Activated naive CD4-positive, alpha-beta T cell treated with anti-CD3 and anti-CD28 coated beads, Interleukin-2, amount 50 U/mL, for 72 hours (primary cell): ENCODE measurements at regions not wholly inside any gene's neighbourhood (a gene's known extent, or its start where the extent isn't known, plus 50 kb on each side); places are given as distances from the start of the nearest gene placed in this dataset.

ENCODE experiments used
- ATAC-seq, 2 donors: fragments of 150-1000 bp; cut with Tn5 transposase; 2 replicates each; pipeline ENCODE4 v1.10.0; 2021; ENCODE audit warnings: mild to moderate bottlenecking in 2 of 2, moderate library complexity in 2 of 2
- DNase-seq, 2 donors: peaks; one replicate each; pipeline ENCODE4 v3.0.0; 2021 to 2022; ENCODE audit warnings: low spot score in 2 of 2
- H3K27ac Mint-ChIP-seq, 2 donors: one replicate each; pipeline ENCODE4 v1.8.0; 2022; ENCODE audit warnings: mild to moderate bottlenecking in 2 of 2, mixed read lengths in 2 of 2
- H3K36me3 Mint-ChIP-seq, 2 donors: one replicate each; pipeline ENCODE4 v1.8.0; 2022; ENCODE audit warnings: mixed read lengths in 2 of 2
- H3K9me3 Mint-ChIP-seq, 2 donors: one replicate each; pipeline ENCODE4 v1.8.0; 2022; ENCODE audit warnings: mixed read lengths in 2 of 2

DNA sequence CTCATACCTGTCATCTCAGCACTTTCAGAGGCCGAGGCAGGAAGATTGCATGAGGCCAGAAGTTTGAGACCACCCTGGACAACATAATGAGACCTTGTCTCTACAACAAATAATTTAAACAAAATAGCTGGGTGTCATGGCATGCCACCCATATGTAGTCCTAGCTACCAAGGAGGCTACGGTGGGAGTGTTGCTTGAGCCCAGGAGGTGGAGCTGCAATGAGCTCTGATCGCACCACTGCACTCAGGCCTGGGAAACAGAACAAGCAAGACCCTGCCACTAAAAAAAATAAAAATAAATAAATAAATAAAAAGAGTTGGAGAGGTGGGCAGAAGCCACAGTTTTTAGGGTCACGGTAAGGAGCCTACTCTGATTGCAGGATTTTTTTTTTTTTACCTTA lies 136.0 kb downstream of the TANC2 start:
- H3K36me3 Mint-ChIP-seq, result peaks cover 0 to 6% of the 10 kb centered on the region in 2 donors
- H3K27ac Mint-ChIP-seq, result no peak overlapping the region
- DNase-seq (no peak), ATAC-seq (no peak)
- H3K9me3 Mint-ChIP-seq, result no peaks in the 10 kb centered on the region

DNA sequence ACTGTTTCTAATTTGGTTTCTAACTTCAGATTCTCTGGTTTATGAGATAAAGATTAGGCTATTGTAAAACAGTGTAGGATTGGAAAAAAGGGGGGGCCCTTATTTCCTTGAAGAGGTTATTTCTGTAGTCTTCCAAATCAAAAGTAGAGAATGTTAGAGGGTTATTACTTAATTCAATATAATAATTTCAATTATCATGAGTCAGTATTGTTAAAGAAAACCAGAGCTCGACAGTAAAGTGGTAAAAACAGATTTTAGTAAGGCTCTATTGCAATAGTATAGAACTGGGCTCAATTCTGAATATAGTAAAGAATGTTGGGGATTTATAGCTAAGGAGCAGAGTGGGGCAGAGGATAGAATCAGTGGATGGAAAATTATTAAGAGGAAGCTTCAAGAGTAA lies 140.0 kb downstream of the TANC2 start:
- peaks cover 0 to 6% of the 10 kb centered on the region in 2 donors for H3K36me3 Mint-ChIP-seq
- no peak for ATAC-seq

DNA sequence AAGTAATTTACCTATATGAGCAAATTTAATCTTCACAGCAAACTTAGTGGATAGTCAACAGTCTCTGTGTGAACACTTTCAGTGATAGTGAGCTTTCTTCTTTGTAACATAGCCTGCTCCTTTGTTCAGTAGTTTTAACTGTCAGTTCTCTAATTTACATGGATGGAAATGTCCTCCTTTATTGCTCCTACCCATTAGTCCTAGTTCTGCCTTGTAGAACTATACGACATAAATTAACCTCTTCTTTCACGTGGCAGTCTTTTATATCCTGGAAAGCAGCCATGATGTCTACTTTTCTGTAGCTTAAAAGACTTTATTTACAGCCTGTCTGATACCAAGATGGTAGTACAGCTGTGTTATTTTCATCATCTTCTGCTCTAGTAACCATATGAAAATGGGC lies 143.6 kb downstream of the TANC2 start:
- no peak overlapping the region for H3K27ac Mint-ChIP-seq
- ATAC-seq (no peak), DNase-seq (no peak)
- H3K36me3 Mint-ChIP-seq, result no peaks in the 10 kb centered on the region
- H3K9me3 Mint-ChIP-seq, result no peaks in the 10 kb centered on the region

More for the DNA sequence above, 140.0 kb downstream of the TANC2 start:
- DNase-seq, result no peak
- Mint-ChIP-seq H3K27ac (no peak overlapping the region), H3K9me3 (no peaks in the 10 kb centered on the region)

DNA sequence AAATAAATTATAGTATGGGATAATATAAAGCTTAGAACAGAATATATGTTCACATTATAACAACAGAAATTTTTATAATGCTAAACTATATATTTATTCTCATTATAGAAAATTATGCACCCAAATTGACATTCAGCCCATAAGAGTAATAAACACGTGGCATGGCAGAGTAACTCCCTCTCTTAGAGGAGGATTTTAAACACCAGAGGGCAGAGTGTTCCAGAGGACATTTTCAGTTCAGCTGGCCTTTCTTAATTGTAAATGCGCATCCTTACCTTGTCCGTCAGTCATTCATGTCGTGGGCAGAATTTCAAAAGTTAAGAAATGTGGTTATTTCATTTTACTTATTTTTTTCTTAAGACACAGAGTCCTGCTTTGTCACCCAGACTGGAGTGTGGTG lies 147.1 kb downstream of the TANC2 start:
- Mint-ChIP-seq H3K27ac (no peak overlapping the region), H3K36me3 (no peaks in the 10 kb centered on the region), H3K9me3 (no peaks in the 10 kb centered on the region)
- DNase-seq, result no peak
- no peak for ATAC-seq

DNA sequence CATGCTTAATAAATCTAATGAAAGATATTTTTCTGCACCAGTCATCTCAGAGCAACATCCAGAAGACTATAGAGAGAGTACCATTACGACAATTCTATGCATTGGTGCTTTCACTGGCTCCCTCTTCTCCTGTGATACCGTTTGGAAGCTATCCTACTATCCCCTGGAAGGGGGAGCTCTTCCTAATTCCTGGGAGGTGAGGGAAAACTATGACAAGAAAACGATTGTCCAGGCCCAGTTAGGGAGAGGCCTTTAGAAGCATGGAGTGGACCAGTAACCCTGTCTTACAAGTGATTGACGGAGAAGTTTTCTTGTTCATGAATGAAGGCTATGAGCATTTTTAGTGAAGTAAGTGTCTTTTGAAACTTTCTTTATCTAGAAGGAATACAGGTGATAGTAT lies 150.2 kb downstream of the TANC2 start:
- DNase-seq (no peak), ATAC-seq (no peak)
- Mint-ChIP-seq H3K9me3 (no peaks in the 10 kb centered on the region), H3K36me3 (no peaks in the 10 kb centered on the region), H3K27ac (no peak overlapping the region)

DNA sequence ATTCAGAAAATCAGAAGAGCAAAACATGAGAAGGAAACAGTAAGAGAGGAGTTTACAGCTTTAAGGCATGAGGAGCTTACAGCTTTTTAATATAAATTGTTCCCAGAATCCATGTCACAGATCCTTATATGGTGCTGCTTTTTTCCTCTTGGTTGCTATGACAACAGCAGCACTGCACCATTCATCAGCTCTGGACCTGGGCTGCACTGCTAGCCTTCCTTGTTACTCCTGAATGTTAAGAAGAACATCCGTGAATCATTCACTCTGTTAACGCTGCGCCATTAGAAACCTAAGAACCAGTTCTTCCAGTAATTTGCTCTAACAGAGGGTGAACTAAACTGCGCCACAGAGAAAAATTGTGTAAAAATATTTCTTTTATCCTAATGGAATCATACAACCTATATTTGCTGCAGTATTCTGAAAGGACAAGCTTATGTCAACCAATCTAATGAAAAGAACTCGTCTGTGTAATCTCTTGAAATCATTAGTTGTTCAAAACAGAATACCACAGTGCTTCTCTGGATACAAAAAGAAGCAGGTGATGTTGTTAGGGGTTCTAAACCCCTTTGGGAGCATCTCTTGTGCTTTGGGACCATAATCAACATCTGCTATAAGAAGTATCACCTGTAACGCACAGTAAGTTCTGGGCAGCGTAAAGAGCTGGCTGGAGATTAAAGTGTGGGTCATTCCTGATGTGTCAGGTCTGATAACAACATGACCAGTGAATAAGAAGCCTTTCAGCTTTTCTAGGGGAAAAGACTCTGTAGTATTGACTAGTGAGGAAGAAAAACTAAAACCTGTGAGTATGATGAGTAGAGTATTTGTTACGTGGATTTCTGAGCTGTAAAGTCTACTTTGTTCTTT lies 151.2 kb downstream of the TANC2 start:
- DNase-seq, result no peak
- H3K9me3 Mint-ChIP-seq, result no peaks in the 10 kb centered on the region
- no peak for ATAC-seq
- no peaks in the 10 kb centered on the region for H3K36me3 Mint-ChIP-seq
- H3K27ac Mint-ChIP-seq, result no peak overlapping the region

DNA sequence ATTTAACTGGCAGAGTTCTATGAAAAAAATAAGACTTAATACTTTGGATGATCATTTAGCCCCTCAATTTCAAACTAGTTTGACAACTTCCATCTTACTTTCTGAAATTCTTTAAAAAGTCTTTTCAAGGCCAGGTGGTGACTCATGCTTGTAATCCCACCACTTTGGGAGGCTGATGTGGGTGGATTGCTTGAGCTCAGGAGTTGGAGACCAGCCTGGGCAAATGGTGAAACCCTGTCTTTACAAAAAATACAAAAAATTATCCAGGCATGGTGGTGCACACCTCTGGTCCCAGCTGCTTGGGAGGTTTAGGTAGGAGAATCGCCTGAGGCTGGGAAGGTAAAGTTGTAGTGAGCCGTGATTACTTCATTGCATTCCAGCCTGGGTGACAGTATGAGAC lies 154.4 kb downstream of the TANC2 start:
- H3K36me3 Mint-ChIP-seq, result no peaks in the 10 kb centered on the region
- no peaks in the 10 kb centered on the region for H3K9me3 Mint-ChIP-seq
- H3K27ac Mint-ChIP-seq, result no peak overlapping the region
- no peak for ATAC-seq
- DNase-seq, result no peak

DNA sequence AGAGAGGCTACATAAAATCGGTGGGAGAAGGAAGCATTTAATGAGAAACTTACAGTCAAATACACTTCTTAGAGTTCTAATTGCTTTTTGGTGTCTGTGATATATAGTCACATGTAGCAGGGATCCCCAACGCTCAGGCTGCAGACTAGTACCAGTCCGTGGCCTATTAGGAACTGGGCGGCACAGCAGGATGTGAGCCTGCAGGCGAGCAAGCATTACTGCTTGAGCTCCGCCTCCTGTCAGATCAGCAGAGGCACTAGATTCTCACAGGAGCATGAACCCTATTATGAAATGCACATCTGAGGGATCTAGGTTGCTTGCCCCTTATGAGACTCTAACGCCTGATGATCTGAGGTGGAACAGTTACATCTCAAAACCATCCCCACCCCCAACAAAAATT lies 158.5 kb downstream of the TANC2 start:
- no peaks in the 10 kb centered on the region for H3K9me3 Mint-ChIP-seq
- no peak for ATAC-seq
- no peak for DNase-seq
- H3K36me3 Mint-ChIP-seq, result no peaks in the 10 kb centered on the region
- no peak overlapping the region for H3K27ac Mint-ChIP-seq

DNA sequence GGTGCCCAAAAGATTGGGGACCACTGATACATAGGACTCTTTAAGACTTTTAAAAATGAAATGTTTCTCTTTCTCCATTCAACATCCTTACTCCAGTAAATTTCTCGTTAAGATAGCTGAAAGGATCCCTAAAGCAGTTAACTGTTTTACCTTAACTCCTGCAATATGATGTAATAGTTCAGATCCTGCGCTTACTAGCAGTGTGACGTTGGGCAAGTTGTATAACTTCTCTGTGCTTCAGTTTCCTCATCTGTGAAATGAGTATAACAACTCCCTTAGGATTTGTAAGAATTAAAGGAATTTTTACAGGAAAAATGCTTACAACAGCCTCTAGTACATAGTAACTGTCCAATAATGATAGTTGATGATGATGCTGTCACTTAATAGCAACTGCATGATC lies 158.9 kb downstream of the TANC2 start:
- H3K9me3 Mint-ChIP-seq, result no peaks in the 10 kb centered on the region
- H3K36me3 Mint-ChIP-seq, result no peaks in the 10 kb centered on the region
- ATAC-seq, result no peak
- no peak for DNase-seq
- no peak overlapping the region for H3K27ac Mint-ChIP-seq

DNA sequence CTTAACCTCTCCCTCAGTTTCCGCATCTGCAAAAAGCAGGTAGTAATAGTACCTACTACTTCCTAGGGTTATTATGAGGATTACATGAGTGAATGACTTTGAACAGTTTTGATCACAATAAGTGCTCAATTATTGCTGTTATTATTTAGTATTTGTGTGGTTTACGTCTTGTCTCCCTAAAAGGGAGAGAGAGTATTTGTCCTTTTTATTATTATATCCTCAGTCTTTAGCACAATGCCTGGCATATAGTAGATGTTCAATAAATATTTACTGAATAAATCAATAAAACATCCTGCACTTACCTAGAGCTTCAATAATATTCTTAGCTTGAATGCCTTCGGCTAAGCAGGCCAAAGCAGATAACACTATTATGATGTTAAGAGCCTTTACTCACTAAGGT lies 160.0 kb downstream of the TANC2 start:
- ATAC-seq (no peak), DNase-seq (no peak)
- H3K27ac Mint-ChIP-seq, result no peak overlapping the region
- no peaks in the 10 kb centered on the region for H3K9me3 Mint-ChIP-seq
- no peaks in the 10 kb centered on the region for H3K36me3 Mint-ChIP-seq

DNA sequence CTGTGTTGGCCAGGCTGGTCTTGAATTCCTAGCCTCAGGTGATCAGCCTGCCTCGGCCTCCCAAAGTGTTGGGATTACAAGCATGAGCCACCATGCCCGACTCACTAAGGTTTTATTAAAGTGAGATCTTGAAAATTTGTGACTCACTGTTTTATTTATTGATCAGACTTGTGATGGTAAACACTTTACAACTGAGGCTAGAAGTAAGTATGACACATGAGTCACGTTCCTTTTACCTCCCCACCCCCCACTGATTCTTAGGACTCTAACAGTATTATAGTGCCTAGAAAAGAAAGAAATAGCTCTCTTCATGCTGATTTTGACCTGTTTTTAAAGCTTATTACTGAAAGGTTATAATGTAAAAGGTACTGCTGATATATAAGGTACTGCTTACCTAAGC lies 160.6 kb downstream of the TANC2 start:
- H3K9me3 Mint-ChIP-seq, result no peaks in the 10 kb centered on the region
- H3K27ac Mint-ChIP-seq, result no peak overlapping the region
- DNase-seq (no peak), ATAC-seq (no peak)
- no peaks in the 10 kb centered on the region for H3K36me3 Mint-ChIP-seq

DNA sequence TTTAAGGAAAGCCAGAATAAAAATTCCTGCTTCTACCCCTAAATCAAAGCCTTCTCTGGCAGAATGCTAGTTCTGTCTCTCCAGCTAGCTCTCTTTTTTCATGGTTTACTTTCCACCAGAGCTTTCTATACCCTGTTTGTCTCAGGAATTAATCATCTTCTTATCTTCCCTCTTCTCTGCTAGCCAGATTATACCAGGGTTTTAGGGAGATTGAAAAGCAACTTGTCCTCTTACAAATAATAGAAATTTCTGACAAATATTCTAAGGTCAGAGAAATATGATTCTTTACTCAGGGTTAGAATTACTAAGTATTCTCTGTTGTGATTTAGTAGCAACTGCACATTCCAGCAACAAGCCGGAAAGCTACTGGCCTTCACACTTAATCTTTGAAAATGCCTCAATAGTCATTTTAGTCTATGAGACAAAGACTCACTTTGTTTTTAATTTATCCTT lies 166.4 kb downstream of the TANC2 start:
- no peak for DNase-seq
- ATAC-seq, result no peak
- Mint-ChIP-seq H3K9me3 (no peaks in the 10 kb centered on the region), H3K27ac (no peak overlapping the region), H3K36me3 (no peaks in the 10 kb centered on the region)

DNA sequence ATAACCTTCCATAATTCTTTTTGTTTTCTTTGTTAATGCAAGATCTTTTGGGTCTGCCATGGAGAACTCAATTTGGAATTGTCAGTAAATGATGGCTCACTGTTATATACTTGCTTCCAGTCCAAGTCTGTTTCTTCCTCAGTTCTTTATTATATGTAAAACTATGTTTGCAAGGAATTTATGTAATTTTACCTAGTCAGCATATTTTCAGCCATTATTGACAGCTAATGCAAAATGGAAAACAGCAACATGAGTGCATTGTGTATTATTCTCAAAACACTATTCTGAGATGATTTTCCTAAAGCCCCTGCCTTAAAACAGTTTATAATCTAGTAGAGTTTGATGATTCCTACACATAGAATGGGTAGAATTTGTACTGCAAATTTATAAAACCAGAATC lies 167.5 kb downstream of the TANC2 start:
- H3K9me3 Mint-ChIP-seq, result no peaks in the 10 kb centered on the region
- H3K36me3 Mint-ChIP-seq, result no peaks in the 10 kb centered on the region
- H3K27ac Mint-ChIP-seq, result no peak overlapping the region
- DNase-seq (no peak), ATAC-seq (no peak)

DNA sequence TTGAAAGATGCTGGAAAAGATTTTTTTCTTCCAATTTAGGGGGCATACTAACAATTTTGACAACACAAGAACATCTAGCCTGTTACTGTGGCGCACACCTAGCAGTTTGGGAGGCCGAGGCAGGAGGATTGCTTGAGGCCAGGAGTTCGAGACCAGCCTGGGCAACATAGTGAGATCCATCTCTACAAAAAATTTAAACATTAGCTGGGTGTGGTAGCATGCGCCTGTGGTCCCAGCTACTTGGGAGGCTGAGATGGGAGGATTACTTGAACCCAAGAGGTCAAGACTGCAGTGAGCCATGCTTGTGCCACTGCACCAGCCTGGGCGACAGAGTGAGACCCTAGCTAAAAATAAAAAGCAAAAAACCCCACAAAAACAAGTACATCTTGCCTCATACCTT lies 168.8 kb downstream of the TANC2 start:
- no peak for ATAC-seq
- H3K36me3 Mint-ChIP-seq, result no peaks in the 10 kb centered on the region
- no peak overlapping the region for H3K27ac Mint-ChIP-seq
- H3K9me3 Mint-ChIP-seq, result no peaks in the 10 kb centered on the region
- DNase-seq, result no peak

DNA sequence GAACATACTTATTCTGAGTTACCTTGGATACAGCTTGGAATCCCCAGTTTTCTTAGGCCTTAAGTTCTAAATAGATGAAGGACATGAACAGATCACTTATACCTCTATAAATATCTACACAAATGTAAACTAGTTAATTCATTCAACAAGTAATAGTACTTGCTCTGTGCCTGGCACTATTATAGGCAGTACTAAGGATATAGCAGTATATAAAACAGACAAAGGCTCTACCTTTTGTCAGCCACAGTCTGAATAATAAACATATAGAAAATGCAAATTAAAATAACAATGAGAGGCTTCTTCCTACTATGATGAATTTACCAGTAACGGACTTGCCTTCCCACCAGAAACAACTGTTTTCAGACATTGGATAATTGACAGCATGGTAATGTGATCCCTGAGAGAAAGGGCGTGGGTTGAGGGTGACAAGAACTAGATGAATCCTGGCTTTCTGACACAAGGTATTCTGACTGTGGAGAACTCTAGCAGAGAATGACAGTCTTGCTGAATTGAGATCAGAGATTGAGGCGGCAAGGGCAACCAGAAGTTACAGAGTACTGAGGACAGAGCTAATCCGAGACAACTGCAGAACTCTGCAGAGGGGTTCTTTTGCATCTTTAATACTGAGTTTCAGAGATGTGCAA lies 170.5 kb downstream of the TANC2 start:
- Mint-ChIP-seq H3K9me3 (no peaks in the 10 kb centered on the region), H3K27ac (no peak overlapping the region), H3K36me3 (no peaks in the 10 kb centered on the region)
- ATAC-seq (no peak), DNase-seq (no peak)

DNA sequence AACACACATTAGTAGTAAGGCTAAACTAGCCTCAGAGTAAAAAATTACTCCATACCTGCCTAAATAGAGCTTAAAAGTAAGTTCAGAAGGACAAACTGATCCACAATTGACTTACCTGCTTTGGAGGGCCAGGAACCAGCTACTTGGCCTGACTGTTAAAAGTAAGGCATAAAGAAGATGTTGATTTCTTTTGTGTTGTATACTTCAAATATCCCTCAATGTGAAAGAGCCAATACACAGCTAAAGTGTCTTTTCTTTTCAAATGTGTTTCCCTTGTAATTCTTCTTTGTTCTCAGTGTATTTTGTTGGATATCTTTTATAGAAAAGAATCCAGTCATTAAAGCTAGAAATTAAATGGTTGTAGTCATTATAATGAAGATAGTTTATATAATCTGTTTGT lies 171.1 kb downstream of the TANC2 start:
- H3K27ac Mint-ChIP-seq, result no peak overlapping the region
- DNase-seq (no peak), ATAC-seq (no peak)
- H3K36me3 Mint-ChIP-seq, result no peaks in the 10 kb centered on the region
- no peaks in the 10 kb centered on the region for H3K9me3 Mint-ChIP-seq

DNA sequence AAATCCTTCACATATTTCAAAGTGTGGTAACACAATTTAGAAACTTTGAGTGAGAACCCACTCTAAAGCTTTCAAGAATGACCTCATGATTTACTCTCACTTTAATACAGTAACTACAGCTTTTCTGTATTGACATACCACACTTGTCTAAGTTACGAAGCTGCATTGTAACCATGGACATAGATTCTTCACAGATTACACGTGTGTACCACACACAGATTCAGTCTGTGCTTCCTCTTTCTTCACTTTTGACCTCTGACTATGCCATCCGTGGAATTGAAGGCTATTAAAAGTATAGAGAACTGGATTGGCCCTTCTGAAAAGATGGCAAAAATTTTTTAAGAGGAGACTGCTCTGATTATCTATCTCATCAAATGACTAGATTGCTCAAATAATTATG lies 172.7 kb downstream of the TANC2 start:
- no peaks in the 10 kb centered on the region for H3K36me3 Mint-ChIP-seq
- DNase-seq (no peak), ATAC-seq (no peak)
- no peak overlapping the region for H3K27ac Mint-ChIP-seq
- H3K9me3 Mint-ChIP-seq, result no peaks in the 10 kb centered on the region

DNA sequence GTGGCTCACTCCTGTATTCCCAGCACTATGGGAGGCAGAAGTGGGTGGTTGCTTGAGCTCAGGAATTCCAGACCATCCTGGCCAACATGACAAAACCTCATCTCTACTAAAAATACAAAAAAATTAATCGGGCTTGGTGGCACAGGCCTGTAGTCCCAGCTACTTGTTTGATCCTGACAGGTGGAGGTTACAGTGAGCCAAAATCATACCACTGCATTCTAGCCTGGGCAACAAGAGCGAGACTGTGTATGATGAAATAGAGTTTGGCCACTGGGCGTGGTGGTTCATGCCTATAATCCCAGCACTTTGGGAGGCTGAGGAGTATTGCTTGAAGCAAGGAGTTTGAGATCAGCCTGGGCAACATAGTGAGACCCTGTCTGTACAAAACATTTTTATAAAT lies 173.3 kb downstream of the TANC2 start:
- Mint-ChIP-seq H3K9me3 (no peaks in the 10 kb centered on the region), H3K36me3 (no peaks in the 10 kb centered on the region)
- no peak for ATAC-seq

More for the DNA sequence above, 173.3 kb downstream of the TANC2 start:
- no peak for DNase-seq
- H3K27ac Mint-ChIP-seq, result no peak overlapping the region
